ENCODE measurements at regions not wholly inside any gene's neighbourhood (a gene's known extent, or its start where the extent isn't known, plus 50 kb on each side); places are given as distances from the start of the nearest gene placed in this dataset.

GRCh38 chr13:40410315-40410714 is 256.1 kb downstream of the FOXO1 start:
- Mint-ChIP-seq H3K27ac (ENCODE audit: unreplicated experiment) (no peak overlapping the region), H3K9me3 (peaks cover 2% of the 10 kb centered on the region), H3K27me3 (ENCODE audit: low read depth) (no peaks in the 10 kb centered on the region), H3K4me3 (no peak overlapping the region), H3K4me1 (no peaks in the 10 kb centered on the region), H3K36me3 (ENCODE audit: low read depth) (no peaks in the 10 kb centered on the region)
- no peak for DNase-seq (ENCODE audit: low read depth, low spot score)
- no peak for TF ChIP-seq CTCF (conservative IDR thresholded peaks at IDR 0.05)

- Mint-ChIP-seq H3K9me3 (peaks cover 7% of the 10 kb centered on the region), H3K27me3 (ENCODE audit: low read depth) (no peaks in the 10 kb centered on the region), H3K4me3 (no peak overlapping the region), H3K27ac (ENCODE audit: unreplicated experiment) (no peak overlapping the region), H3K4me1 (peaks cover 20% of the 10 kb centered on the region), H3K36me3 (ENCODE audit: low read depth) (peaks cover 12% of the 10 kb centered on the region)
- TF ChIP-seq CTCF (conservative IDR thresholded peaks at IDR 0.05), result no peak
- DNase-seq (ENCODE audit: low read depth, low spot score), result no peak
Measured at GRCh38 chr13:40420160-40420740, 246.2 kb downstream of the FOXO1 start.

GRCh38 chr13:40422588-40423235 is 243.7 kb downstream of the FOXO1 start:
- no peak overlapping the region for H3K27ac Mint-ChIP-seq (ENCODE audit: unreplicated experiment)
- H3K4me1 Mint-ChIP-seq, result peaks cover 26% of the 10 kb centered on the region
- no peaks in the 10 kb centered on the region for H3K36me3 Mint-ChIP-seq (ENCODE audit: low read depth)
- TF ChIP-seq CTCF (conservative IDR thresholded peaks at IDR 0.05), result no peak
- no peak for DNase-seq (ENCODE audit: low read depth, low spot score)
- no peak overlapping the region for H3K4me3 Mint-ChIP-seq
- peaks cover 4% of the 10 kb centered on the region for H3K9me3 Mint-ChIP-seq
- H3K27me3 Mint-ChIP-seq (ENCODE audit: low read depth), result no peaks in the 10 kb centered on the region

GRCh38 chr13:40428354-40428753 is 238.1 kb downstream of the FOXO1 start:
- Mint-ChIP-seq H3K4me3 (no peak overlapping the region), H3K36me3 (ENCODE audit: low read depth) (no peaks in the 10 kb centered on the region), H3K9me3 (peaks cover 4% of the 10 kb centered on the region), H3K27ac (ENCODE audit: unreplicated experiment) (no peak overlapping the region), H3K27me3 (ENCODE audit: low read depth) (no peaks in the 10 kb centered on the region), H3K4me1 (peaks cover 39% of the 10 kb centered on the region)
- TF ChIP-seq CTCF (conservative IDR thresholded peaks at IDR 0.05), result no peak
- no peak for DNase-seq (ENCODE audit: low read depth, low spot score)

GRCh38 chr13:40429706-40430545 is 236.5 kb downstream of the FOXO1 start:
- Mint-ChIP-seq H3K4me1 (peaks cover 29% of the 10 kb centered on the region), H3K4me3 (no peak overlapping the region), H3K9me3 (peaks cover 6% of the 10 kb centered on the region), H3K27me3 (ENCODE audit: low read depth) (no peaks in the 10 kb centered on the region), H3K27ac (ENCODE audit: unreplicated experiment) (no peak overlapping the region), H3K36me3 (ENCODE audit: low read depth) (no peaks in the 10 kb centered on the region)
- DNase-seq (ENCODE audit: low read depth, low spot score), result no peak
- no peak for TF ChIP-seq CTCF (conservative IDR thresholded peaks at IDR 0.05)

All from neural crest cell (in vitro differentiated cells).